ENCODE measurements at regions not wholly inside any gene's neighbourhood (a gene's known extent, or its start where the extent isn't known, plus 50 kb on each side); places are given as distances from the start of the nearest gene placed in this dataset.

- no peak overlapping the region for H3K27ac ChIP-seq (ENCODE audit: insufficient read depth, low read depth, low read length)
- TF ChIP-seq MAX (IDR thresholded peaks at IDR 0.05; ENCODE audit: insufficient read depth, insufficient read length) (no peak), JUN (IDR thresholded peaks at IDR 0.05; ENCODE audit: borderline replicate concordance, insufficient read depth, insufficient read length, low read depth) (no peak), MYC (IDR thresholded peaks at IDR 0.05; ENCODE audit: low read depth, low read length) (no peak), GATA2 (IDR thresholded peaks at IDR 0.05; ENCODE audit: insufficient read depth, insufficient read length, low read depth, low read length) (no peak), POLR2A (IDR thresholded peaks at IDR 0.05; ENCODE audit: low read depth, low read length) (no peak), CTCF (IDR thresholded peaks at IDR 0.05; ENCODE audit: extremely low read depth in 1 of 2, insufficient read depth in 1 of 2, low read depth in 1 of 2, low read length in 2 of 2) (no peak), EZH2 (IDR thresholded peaks at IDR 0.05; ENCODE audit: borderline replicate concordance, low read depth, low read length, severe bottlenecking) (no peak), FOS (IDR thresholded peaks at IDR 0.05; ENCODE audit: borderline replicate concordance, insufficient read depth, low read length) (no peak)
- H3K36me3 ChIP-seq (ENCODE audit: control insufficient read depth in 2 of 2, extremely low read depth in 1 of 2, insufficient read depth in 2 of 2, low read length in 2 of 2) = no peaks in the 10 kb centered on the region
- H3K27me3 ChIP-seq (ENCODE audit: control insufficient read depth in 2 of 2, insufficient read depth in 2 of 2, low read length in 2 of 2) = no peaks in the 10 kb centered on the region
- ChIA-PET POLR2A (no interaction called here), CTCF (no interaction called here)
- dilution Hi-C loops (cut with MboI; ENCODE audit: extremely low pct_ligation_motif_present, low sequenced_read_pairs) = no loop called here
- intact Hi-C loops (cut with micrococcal nuclease) = no loop called here
- FAIRE-seq (no peak), DNase-seq (ENCODE audit: low read depth, low spot score) (no peak)
- H3K4me2 ChIP-seq (ENCODE audit: insufficient read depth, low read length) = no peak overlapping the region
- no peaks in the 10 kb centered on the region for H3K79me2 ChIP-seq (ENCODE audit: control insufficient read depth, insufficient read depth, low read length)
- H3K9me1 ChIP-seq (replicated peaks; ENCODE audit: control insufficient read depth, extremely low read depth, insufficient read depth, low read length) = no peaks in the 10 kb centered on the region
- H3K9me3 ChIP-seq (replicated peaks; ENCODE audit: control insufficient read depth, insufficient read depth, low read length) = no peaks in the 10 kb centered on the region
- no peaks in the 10 kb centered on the region for H4K20me1 ChIP-seq (replicated peaks; ENCODE audit: control insufficient read depth, extremely low read depth, insufficient read depth, low read length)
- BruUV-seq (replicated peaks) = no TSS peak
- no peak overlapping the region for H3K4me3 ChIP-seq (replicated peaks in 1 of 3; ENCODE audit: insufficient read depth in 1 of 3, low read depth in 1 of 3, low read length in 3 of 3)
- no peak overlapping the region for H3K9ac ChIP-seq (replicated peaks; ENCODE audit: extremely low read depth, insufficient read depth, low read length)
- H2AFZ ChIP-seq (ENCODE audit: low read depth, low read length) = no peak overlapping the region
- H3K4me1 ChIP-seq (ENCODE audit: control insufficient read depth, extremely low read depth, insufficient read depth, low read length) = no peaks in the 10 kb centered on the region
Observed at GRCh38 chr5:50945139-50945538, 278.7 kb downstream of the PARP8 start.

Data from endothelial cell of umbilical vein (primary cell).